HG03442 (cell line): ENCODE measurements at regions not wholly inside any gene's neighbourhood (a gene's known extent, or its start where the extent isn't known, plus 50 kb on each side); places are given as distances from the start of the nearest gene placed in this dataset.

Experiments used
- ATAC-seq: cut with Tn5 transposase; IDR thresholded peaks from one replicate; pipeline ENCODE4 v1.9.1; 2021; ENCODE audit warnings: mild to moderate bottlenecking, moderate library complexity; ENCODE audit not compliant: unreplicated experiment

- no peak for ATAC-seq
These were observed 51.1 kb upstream of the TMEM33 start for GRCh38 chr4:41883988-41884734.

GRCh38 chr4:41882625-41883347, 52.4 kb upstream of the TMEM33 start:
- ATAC-seq: peak; percentile 82

- no peak for ATAC-seq
These were observed 53.1 kb upstream of the TMEM33 start for GRCh38 chr4:41881981-41882624.

- ATAC-seq: no peak
These were observed 54.1 kb upstream of the TMEM33 start for GRCh38 chr4:41880840-41881831.

GRCh38 chr4:41880022-41880837, 55.0 kb upstream of the TMEM33 start:
- ATAC-seq: no peak

GRCh38 chr4:41879552-41879951, 55.7 kb upstream of the TMEM33 start:
- ATAC-seq: no peak

- ATAC-seq: no peak
These were observed 56.2 kb upstream of the TMEM33 start for GRCh38 chr4:41878991-41879491.

- no peak for ATAC-seq
These were observed 56.9 kb upstream of the TMEM33 start for GRCh38 chr4:41878170-41878969.

- no peak for ATAC-seq
These were observed 58.0 kb upstream of the TMEM33 start for GRCh38 chr4:41877020-41877796.

GRCh38 chr4:41874873-41875272, 60.4 kb upstream of the TMEM33 start:
- no peak for ATAC-seq

- no peak for ATAC-seq
These were observed 60.8 kb upstream of the TMEM33 start for GRCh38 chr4:41874398-41874797.

GRCh38 chr4:41873380-41874295, 61.6 kb upstream of the TMEM33 start:
- no peak for ATAC-seq

- no peak for ATAC-seq
These were observed 65.2 kb upstream of the TMEM33 start for GRCh38 chr4:41870035-41870434.

GRCh38 chr4:41866799-41867677, 68.2 kb upstream of the TMEM33 start:
- ATAC-seq: no peak

- ATAC-seq: no peak
These were observed 69.0 kb upstream of the TMEM33 start for GRCh38 chr4:41865981-41866798.
